ENCODE measurements at regions not wholly inside any gene's neighbourhood (a gene's known extent, or its start where the extent isn't known, plus 50 kb on each side); places are given as distances from the start of the nearest gene placed in this dataset.

GRCh38 chr4:35163168-35163567 is 1081.1 kb downstream of the ARAP2 start:
- intact Hi-C loops (cut with DNase I) = no loop called here
- no peak for ATAC-seq
- DNase-seq (ENCODE audit: missing footprints) = no peak

GRCh38 chr4:35164063-35164462 is 1080.3 kb downstream of the ARAP2 start:
- DNase-seq (ENCODE audit: missing footprints) = no peak
- intact Hi-C loops (cut with DNase I) = no loop called here
- no peak for ATAC-seq

GRCh38 chr4:35166466-35166865 is 1077.8 kb downstream of the ARAP2 start:
- intact Hi-C loops (cut with DNase I) = no loop called here
- ATAC-seq (no peak), DNase-seq (ENCODE audit: missing footprints) (no peak)

- intact Hi-C loops (cut with DNase I) = no loop called here
- DNase-seq (ENCODE audit: missing footprints) = no peak
- no peak for ATAC-seq
Measured at GRCh38 chr4:35167385-35167784, 1076.9 kb downstream of the ARAP2 start.

- ATAC-seq = no peak
- DNase-seq (ENCODE audit: missing footprints) = no peak
- intact Hi-C loops (cut with DNase I) = no loop called here
Measured at GRCh38 chr4:35175487-35175886, 1068.8 kb downstream of the ARAP2 start.

- no peak for ATAC-seq
- intact Hi-C loops (cut with DNase I) = no loop called here
- DNase-seq (ENCODE audit: missing footprints) = no peak
Measured at GRCh38 chr4:35175894-35176293, 1068.4 kb downstream of the ARAP2 start.

- intact Hi-C loops (cut with DNase I) = no loop called here
- DNase-seq (ENCODE audit: missing footprints) (no peak), ATAC-seq (no peak)
Measured at GRCh38 chr4:35182451-35182850, 1061.9 kb downstream of the ARAP2 start.

GRCh38 chr4:35189988-35190613 is 1054.2 kb downstream of the ARAP2 start:
- ATAC-seq = no peak
- intact Hi-C loops (cut with DNase I) = no loop called here
- no peak for DNase-seq (ENCODE audit: missing footprints)

GRCh38 chr4:35201403-35201802 is 1042.9 kb downstream of the ARAP2 start:
- DNase-seq (ENCODE audit: missing footprints) (no peak), ATAC-seq (no peak)
- intact Hi-C loops (cut with DNase I) = no loop called here

GRCh38 chr4:35216636-35217035 is 1027.7 kb downstream of the ARAP2 start:
- intact Hi-C loops (cut with DNase I) = no loop called here
- no peak for DNase-seq (ENCODE audit: missing footprints)
- no peak for ATAC-seq

GRCh38 chr4:35217331-35217730 is 1027.0 kb downstream of the ARAP2 start:
- ATAC-seq (no peak), DNase-seq (ENCODE audit: missing footprints) (no peak)
- intact Hi-C loops (cut with DNase I) = no loop called here

- DNase-seq (ENCODE audit: missing footprints) (no peak), ATAC-seq (no peak)
- intact Hi-C loops (cut with DNase I) = no loop called here
Measured at GRCh38 chr4:35228313-35228712, 1016.0 kb downstream of the ARAP2 start.

GRCh38 chr4:35229021-35229420 is 1015.3 kb downstream of the ARAP2 start:
- intact Hi-C loops (cut with DNase I) = no loop called here
- DNase-seq (ENCODE audit: missing footprints) (no peak), ATAC-seq (no peak)

- no peak for ATAC-seq
- intact Hi-C loops (cut with DNase I) = no loop called here
- no peak for DNase-seq (ENCODE audit: missing footprints)
Measured at GRCh38 chr4:35237924-35238323, 1006.4 kb downstream of the ARAP2 start.

GRCh38 chr4:35238793-35239192 is 1005.5 kb downstream of the ARAP2 start:
- ATAC-seq = no peak
- no peak for DNase-seq (ENCODE audit: missing footprints)
- intact Hi-C loops (cut with DNase I) = no loop called here

- DNase-seq (ENCODE audit: missing footprints) (no peak), ATAC-seq (no peak)
- intact Hi-C loops (cut with DNase I) = no loop called here
Measured at GRCh38 chr4:35246493-35246892, 997.8 kb downstream of the ARAP2 start.

GRCh38 chr4:35247047-35247446 is 997.3 kb downstream of the ARAP2 start:
- ATAC-seq (no peak), DNase-seq (ENCODE audit: missing footprints) (no peak)

GRCh38 chr4:35250331-35250730 is 994.0 kb downstream of the ARAP2 start:
- no peak for ATAC-seq

More at GRCh38 chr4:35247047-35247446, 997.3 kb downstream of the ARAP2 start:
- intact Hi-C loops (cut with DNase I) = no loop called here

GRCh38 chr4:35250761-35251160 is 993.6 kb downstream of the ARAP2 start:
- ATAC-seq = no peak
- intact Hi-C loops (cut with DNase I) = no loop called here
- DNase-seq (ENCODE audit: missing footprints) = no peak

More at GRCh38 chr4:35250331-35250730, 994.0 kb downstream of the ARAP2 start:
- intact Hi-C loops (cut with DNase I) = no loop called here
- no peak for DNase-seq (ENCODE audit: missing footprints)

GRCh38 chr4:35252071-35252470 is 992.2 kb downstream of the ARAP2 start:
- ATAC-seq (no peak), DNase-seq (ENCODE audit: missing footprints) (no peak)
- intact Hi-C loops (cut with DNase I) = no loop called here

GRCh38 chr4:35252866-35253265 is 991.4 kb downstream of the ARAP2 start:
- intact Hi-C loops (cut with DNase I) = no loop called here
- no peak for ATAC-seq
- no peak for DNase-seq (ENCODE audit: missing footprints)
